ENCODE measurements at regions not wholly inside any gene's neighbourhood (a gene's known extent, or its start where the extent isn't known, plus 50 kb on each side); places are given as distances from the start of the nearest gene placed in this dataset.

DNA sequence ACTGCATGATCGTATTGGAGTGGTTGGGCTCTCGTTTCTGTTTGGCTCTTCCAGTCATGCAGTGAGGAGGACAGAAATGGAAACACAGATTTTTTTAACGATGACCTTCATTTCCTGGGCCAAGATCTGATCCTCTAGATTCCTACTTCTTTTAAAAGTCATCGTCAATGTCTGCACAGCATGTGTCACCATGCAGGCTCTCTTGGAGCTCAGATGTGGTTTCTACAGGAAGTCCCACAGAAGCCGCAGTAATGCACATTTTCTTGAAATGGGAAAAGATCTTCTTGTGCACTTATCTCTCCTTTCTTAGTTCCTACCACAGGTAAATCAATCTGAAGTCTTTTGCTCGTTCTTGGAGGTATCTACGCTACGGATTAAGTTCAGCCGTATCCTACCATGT, 626.9 kb downstream of the EFNB2 start:
- TF ChIP-seq, protein P1, sequence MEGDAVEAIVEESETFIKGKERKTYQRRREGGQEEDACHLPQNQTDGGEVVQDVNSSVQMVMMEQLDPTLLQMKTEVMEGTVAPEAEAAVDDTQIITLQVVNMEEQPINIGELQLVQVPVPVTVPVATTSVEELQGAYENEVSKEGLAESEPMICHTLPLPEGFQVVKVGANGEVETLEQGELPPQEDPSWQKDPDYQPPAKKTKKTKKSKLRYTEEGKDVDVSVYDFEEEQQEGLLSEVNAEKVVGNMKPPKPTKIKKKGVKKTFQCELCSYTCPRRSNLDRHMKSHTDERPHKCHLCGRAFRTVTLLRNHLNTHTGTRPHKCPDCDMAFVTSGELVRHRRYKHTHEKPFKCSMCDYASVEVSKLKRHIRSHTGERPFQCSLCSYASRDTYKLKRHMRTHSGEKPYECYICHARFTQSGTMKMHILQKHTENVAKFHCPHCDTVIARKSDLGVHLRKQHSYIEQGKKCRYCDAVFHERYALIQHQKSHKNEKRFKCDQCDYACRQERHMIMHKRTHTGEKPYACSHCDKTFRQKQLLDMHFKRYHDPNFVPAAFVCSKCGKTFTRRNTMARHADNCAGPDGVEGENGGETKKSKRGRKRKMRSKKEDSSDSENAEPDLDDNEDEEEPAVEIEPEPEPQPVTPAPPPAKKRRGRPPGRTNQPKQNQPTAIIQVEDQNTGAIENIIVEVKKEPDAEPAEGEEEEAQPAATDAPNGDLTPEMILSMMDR (IDR thresholded peaks at IDR 0.05; ENCODE audit: unreplicated experiment) = no peak
- no peak for DNase-seq (ENCODE audit: low spot score in 2 of 2, unreplicated experiment in 2 of 2)
- Mint-ChIP-seq H3K27ac (no peak overlapping the region), H3K9me3 (peaks cover 4% of the 10 kb centered on the region), H3K36me3 (no peaks in the 10 kb centered on the region), H3K27me3 (ENCODE audit: low read depth) (no peaks in the 10 kb centered on the region), H3K4me3 (no peak overlapping the region), H3K4me1 (peaks cover 12% of the 10 kb centered on the region)

DNA sequence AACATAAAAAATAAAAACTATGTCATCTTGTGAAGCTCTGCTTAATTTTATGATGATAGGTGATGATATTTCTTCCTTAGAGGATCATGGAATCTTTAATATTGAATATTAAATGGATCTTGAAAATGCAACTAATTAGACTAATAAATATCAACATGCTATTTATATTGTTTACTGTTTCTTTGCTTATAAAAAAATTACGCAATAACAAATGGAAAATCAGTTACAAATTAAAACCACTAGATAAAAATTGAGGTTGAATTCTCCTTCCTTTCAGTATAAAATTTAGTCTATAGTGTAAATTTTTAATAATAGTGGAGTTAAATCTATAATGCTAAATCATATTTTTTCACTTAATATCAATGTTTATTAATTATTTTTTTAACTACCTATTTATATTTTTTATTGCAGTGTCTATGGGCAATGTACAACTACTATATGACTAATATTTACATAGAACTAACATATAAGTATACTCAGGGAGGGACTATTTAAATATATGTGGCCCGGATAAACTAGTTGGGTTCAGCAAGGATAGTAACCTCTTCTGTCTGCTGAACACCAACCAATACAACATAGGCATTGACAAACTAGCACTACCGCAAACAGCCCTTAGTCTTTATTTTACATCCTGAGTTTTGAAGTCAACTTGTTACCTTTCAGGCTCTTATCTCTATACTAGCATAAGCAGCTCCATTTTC, 628.0 kb downstream of the EFNB2 start:
- Mint-ChIP-seq H3K27ac (no peak overlapping the region), H3K27me3 (ENCODE audit: low read depth) (no peaks in the 10 kb centered on the region), H3K36me3 (no peaks in the 10 kb centered on the region), H3K9me3 (peaks cover 4% of the 10 kb centered on the region), H3K4me1 (peaks cover 13% of the 10 kb centered on the region), H3K4me3 (no peak overlapping the region)
- TF ChIP-seq, protein P1 (IDR thresholded peaks at IDR 0.05; ENCODE audit: unreplicated experiment) = no peak
- DNase-seq (ENCODE audit: low spot score in 2 of 2, unreplicated experiment in 2 of 2) = no peak

DNA sequence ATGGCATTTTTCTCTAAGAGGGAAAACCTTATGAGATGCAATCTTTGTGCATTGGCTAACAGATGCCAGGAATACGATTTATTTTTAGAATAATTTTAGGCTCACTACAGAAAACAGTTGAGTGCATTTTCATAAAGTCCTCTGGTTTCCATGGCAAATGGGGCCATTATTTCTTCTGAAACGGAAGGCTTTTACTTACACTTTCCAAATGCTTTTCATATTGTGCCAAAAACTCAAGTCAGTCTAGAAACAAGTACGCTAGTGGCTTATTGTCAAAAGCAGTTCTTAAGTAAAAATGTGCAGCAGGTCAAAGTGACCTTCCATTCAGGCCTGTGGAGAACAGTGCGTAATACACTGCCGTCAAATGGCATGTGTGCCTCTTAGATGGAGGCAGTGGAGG, 628.7 kb downstream of the EFNB2 start:
- no peak overlapping the region for H3K27ac Mint-ChIP-seq
- TF ChIP-seq, protein P1 (IDR thresholded peaks at IDR 0.05; ENCODE audit: unreplicated experiment) = no peak

DNA sequence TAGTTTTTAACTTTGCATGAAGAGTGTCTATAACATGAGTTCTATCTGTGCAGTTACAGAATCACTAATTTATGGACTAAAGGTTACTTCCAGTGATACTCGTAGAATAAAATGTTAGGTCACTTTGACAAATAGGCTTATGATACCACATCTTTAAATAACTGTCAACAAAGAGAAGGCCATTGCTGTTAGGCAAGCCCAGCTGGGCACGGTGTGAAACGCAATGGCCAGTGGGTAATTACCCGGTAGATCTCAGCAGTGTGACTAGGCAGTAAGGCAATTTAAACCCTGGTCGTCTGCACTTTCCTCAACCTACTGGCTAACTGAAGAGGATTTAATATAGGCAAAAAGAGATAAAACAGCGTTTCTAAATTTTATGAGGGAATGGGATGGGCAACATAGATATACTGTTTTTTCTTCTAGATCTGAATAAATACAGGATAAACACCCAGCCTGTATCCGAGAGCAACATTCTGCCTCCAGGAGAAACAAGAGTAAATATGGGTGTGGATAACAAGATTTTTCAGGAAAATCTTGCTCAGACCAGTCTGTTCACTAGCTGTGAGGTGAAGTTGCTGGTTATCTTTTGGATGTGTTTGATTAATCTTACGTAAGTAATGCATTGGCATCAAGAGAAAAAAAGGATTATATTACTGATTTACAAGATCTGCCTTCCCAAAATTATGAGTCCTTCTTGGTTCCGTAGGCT, 631.3 kb downstream of the EFNB2 start:
- no peak overlapping the region for H3K27ac Mint-ChIP-seq
- no peak for DNase-seq (ENCODE audit: low spot score in 2 of 2, unreplicated experiment in 2 of 2)
- H3K4me1 Mint-ChIP-seq = peaks cover 11% of the 10 kb centered on the region
- peaks cover 7% of the 10 kb centered on the region for H3K9me3 Mint-ChIP-seq
- H3K4me3 Mint-ChIP-seq = no peak overlapping the region
- no peaks in the 10 kb centered on the region for H3K27me3 Mint-ChIP-seq (ENCODE audit: low read depth)
- TF ChIP-seq, protein P1 (IDR thresholded peaks at IDR 0.05; ENCODE audit: unreplicated experiment) = no peak
- no peaks in the 10 kb centered on the region for H3K36me3 Mint-ChIP-seq

More for the DNA sequence above, 628.7 kb downstream of the EFNB2 start:
- Mint-ChIP-seq H3K4me3 (no peak overlapping the region), H3K36me3 (no peaks in the 10 kb centered on the region), H3K9me3 (peaks cover 4% of the 10 kb centered on the region), H3K27me3 (ENCODE audit: low read depth) (no peaks in the 10 kb centered on the region), H3K4me1 (peaks cover 14% of the 10 kb centered on the region)
- DNase-seq (ENCODE audit: low spot score in 2 of 2, unreplicated experiment in 2 of 2) = no peak

DNA sequence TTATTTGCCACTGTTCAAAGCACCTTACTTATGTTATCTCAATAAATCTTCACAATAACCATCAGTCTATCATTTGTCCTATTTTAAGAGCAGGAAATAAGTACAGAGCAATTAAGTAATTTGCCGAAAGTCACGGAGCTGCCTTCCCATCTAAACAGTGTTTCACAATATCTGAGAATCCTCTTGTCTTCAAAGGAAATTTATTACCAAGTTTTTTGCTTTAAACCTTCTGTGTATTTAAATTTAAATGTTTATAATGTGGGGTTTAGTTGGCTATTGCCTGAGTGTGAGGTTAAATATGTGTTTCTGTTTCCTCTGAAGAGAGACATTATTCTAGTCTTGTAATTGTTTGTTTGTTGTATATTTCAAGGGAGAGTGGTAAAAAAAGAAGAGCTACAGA, 633.1 kb downstream of the EFNB2 start:
- Mint-ChIP-seq H3K4me1 (peaks cover 11% of the 10 kb centered on the region), H3K27me3 (ENCODE audit: low read depth) (no peaks in the 10 kb centered on the region)
- TF ChIP-seq, protein P1 (IDR thresholded peaks at IDR 0.05; ENCODE audit: unreplicated experiment) = no peak

More for the DNA sequence above, 633.1 kb downstream of the EFNB2 start:
- Mint-ChIP-seq H3K27ac (no peak overlapping the region), H3K4me3 (no peak overlapping the region), H3K36me3 (no peaks in the 10 kb centered on the region), H3K9me3 (peaks cover 18% of the 10 kb centered on the region)
- DNase-seq (ENCODE audit: low spot score in 2 of 2, unreplicated experiment in 2 of 2) = no peak
